ENCODE measurements at regions not wholly inside any gene's neighbourhood (a gene's known extent, or its start where the extent isn't known, plus 50 kb on each side); places are given as distances from the start of the nearest gene placed in this dataset.

GRCh38 chr5:35313291-35313690 lies 83.0 kb upstream of the PRLR start:
- ATAC-seq (peak in 1 of 4 donors; percentile 30), DNase-seq (no peak)
- H3K9me3 ChIP-seq: no peaks in the 10 kb centered on the region
- intact Hi-C loops (cut with DNase I): no loop called here
- no peak for TF ChIP-seq POLR2A (IDR thresholded peaks at IDR 0.05)
- no peak for TF ChIP-seq CTCF (IDR thresholded peaks at IDR 0.05)
- no peaks in the 10 kb centered on the region for H3K36me3 ChIP-seq
- H3K4me3 ChIP-seq: no peak overlapping the region
- no peak overlapping the region for H3K27ac ChIP-seq
- 15% methylated on average over 2 of the region's 2 CpGs for WGBS (ENCODE audit: insufficient coverage, low coverage, low lambda C conversion rate, missing lambda C conversion rate)
- no peaks in the 10 kb centered on the region for H3K27me3 ChIP-seq
- no peaks in the 10 kb centered on the region for H3K4me1 ChIP-seq

- intact Hi-C loops (cut with DNase I): no loop called here
- Histone ChIP-seq H3K4me3 (no peak overlapping the region), H3K27me3 (no peaks in the 10 kb centered on the region), H3K36me3 (no peaks in the 10 kb centered on the region), H3K9me3 (no peaks in the 10 kb centered on the region), H3K27ac (no peak overlapping the region), H3K4me1 (no peaks in the 10 kb centered on the region)
- ATAC-seq: no peak
- DNase-seq: no peak
- TF ChIP-seq POLR2A (IDR thresholded peaks at IDR 0.05): no peak
- TF ChIP-seq CTCF (IDR thresholded peaks at IDR 0.05): no peak
- 83% methylated on average over 1 of the region's 1 CpG for WGBS (ENCODE audit: insufficient coverage, low coverage, low lambda C conversion rate, missing lambda C conversion rate)
Observed at GRCh38 chr5:35312267-35312666, 82.0 kb upstream of the PRLR start.

GRCh38 chr5:35309365-35310130 lies 79.3 kb upstream of the PRLR start:
- no peak overlapping the region for H3K4me3 ChIP-seq
- DNase-seq: no peak
- no peaks in the 10 kb centered on the region for H3K4me1 ChIP-seq
- H3K36me3 ChIP-seq: no peaks in the 10 kb centered on the region
- 85% methylated on average over 7 of the region's 7 CpGs for WGBS (ENCODE audit: insufficient coverage, low coverage, low lambda C conversion rate, missing lambda C conversion rate)
- no peak overlapping the region for H3K27ac ChIP-seq
- intact Hi-C loops (cut with DNase I): no loop called here
- H3K9me3 ChIP-seq: no peaks in the 10 kb centered on the region
- no peak for ATAC-seq
- TF ChIP-seq POLR2A (IDR thresholded peaks at IDR 0.05): no peak
- no peak for TF ChIP-seq CTCF (IDR thresholded peaks at IDR 0.05)
- no peaks in the 10 kb centered on the region for H3K27me3 ChIP-seq

- no peak overlapping the region for H3K27ac ChIP-seq
- no peaks in the 10 kb centered on the region for H3K9me3 ChIP-seq
- WGBS (ENCODE audit: insufficient coverage, low coverage, low lambda C conversion rate, missing lambda C conversion rate): 86% methylated on average over 1 of the region's 2 CpGs
- intact Hi-C loops (cut with DNase I): no loop called here
- no peaks in the 10 kb centered on the region for H3K27me3 ChIP-seq
- H3K4me3 ChIP-seq: no peak overlapping the region
- TF ChIP-seq CTCF (IDR thresholded peaks at IDR 0.05): no peak
- no peak for TF ChIP-seq POLR2A (IDR thresholded peaks at IDR 0.05)
- H3K4me1 ChIP-seq: no peaks in the 10 kb centered on the region
- ATAC-seq: no peak
- no peaks in the 10 kb centered on the region for H3K36me3 ChIP-seq
- DNase-seq: no peak
Observed at GRCh38 chr5:35308421-35308820, 78.1 kb upstream of the PRLR start.
